HG03108 (cell line): ENCODE measurements at regions not wholly inside any gene's neighbourhood (a gene's known extent, or its start where the extent isn't known, plus 50 kb on each side); places are given as distances from the start of the nearest gene placed in this dataset.

ENCODE experiments used
- ATAC-seq: cut with Tn5 transposase; IDR thresholded peaks from one replicate; pipeline ENCODE4 v1.9.1; 2021; ENCODE audit warnings: moderate library complexity; ENCODE audit not compliant: unreplicated experiment

DNA sequence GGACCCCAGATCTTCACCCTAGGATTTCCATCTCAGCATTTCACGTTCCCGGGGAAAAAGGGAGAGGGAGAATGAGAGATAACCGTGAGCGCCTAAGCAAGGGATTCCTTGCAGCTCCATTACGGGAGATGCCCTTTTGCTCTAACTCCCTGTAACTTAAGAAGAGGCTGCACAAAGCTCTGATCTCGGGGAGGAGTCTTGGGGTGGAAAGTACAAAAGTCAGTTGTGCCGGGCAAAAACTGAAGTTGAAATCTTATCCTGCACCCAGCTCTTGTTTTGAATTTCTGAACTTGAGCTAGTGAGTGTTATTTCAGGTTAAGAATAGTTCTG lies 256.4 kb upstream of the SOX21 start:
- no peak for ATAC-seq

DNA sequence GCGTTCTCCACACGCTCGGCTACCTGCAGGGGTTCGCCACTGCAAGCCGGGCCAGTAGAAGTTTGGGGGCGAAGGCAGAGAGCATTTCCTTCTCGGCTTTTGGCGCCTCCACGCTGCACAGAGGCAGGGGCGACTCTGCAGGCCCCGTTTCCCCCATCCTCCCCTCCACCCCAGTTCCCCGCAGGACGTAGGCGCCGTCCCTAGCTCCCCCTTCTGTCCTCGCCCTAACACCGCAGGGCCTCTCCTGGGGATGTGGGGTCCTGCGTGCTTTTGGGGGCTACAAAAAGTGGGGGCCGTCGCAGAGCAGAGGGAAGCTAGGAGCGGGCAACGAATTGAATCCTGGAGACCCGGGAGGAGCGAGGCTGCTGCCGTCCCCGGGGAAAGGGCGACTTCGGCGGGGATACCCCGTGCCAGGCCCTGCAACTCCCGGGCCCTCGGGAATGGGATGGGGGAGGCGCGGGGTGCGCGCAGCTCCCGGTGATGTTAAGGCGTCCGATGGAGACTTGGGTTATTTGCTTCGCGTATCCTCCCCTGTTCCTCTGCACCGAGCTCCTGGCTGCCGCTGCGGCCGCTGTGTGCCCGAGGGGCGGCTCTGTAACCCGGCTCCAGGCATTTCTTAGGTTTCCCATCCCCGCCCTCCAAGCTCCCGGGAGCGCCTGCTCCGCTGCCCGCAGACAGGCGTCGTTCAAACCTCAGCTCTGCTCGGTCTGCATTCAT lies 255.9 kb upstream of the SOX21 start:
- ATAC-seq: no peak

DNA sequence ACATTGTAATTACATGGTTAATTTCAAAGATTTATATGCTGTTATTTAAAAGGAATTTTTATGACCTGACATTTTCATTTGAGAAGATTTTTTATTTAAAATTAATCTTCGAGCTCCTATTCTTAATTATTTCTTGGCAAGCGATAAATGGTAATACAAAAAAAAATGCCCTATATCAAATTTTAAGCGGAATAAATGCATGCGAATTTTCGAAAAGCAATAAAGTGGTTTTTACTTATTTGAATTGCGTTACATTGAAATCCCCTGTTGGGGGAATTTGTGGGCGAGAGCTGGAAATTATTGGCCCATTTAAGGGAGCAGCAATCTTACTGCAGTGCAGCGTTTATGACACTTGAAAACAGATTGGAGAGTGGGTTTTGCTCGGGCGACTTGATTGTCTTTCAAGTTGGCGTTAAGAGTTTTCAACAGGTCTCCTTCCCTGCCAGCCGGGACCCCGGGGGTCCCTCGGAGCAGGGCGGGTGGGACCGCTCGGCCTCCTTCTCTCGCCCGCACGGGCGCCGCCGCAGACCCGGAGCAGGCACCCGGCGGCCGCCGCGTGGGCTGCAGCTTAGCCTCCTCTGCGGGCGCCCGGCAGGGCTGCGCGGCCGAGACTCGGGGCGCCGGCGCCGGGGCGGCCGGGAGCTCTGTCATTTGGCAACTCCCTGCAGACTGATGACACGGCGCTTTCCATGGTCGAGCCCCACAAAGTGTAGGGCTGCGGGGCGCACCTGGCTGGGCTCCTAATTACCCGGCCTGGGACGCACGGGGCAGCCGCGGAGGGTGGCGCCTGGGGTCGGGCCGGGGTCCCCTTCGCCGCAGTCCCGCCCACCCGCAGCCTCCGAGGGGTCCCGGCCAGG lies 255.1 kb upstream of the SOX21 start:
- no peak for ATAC-seq

DNA sequence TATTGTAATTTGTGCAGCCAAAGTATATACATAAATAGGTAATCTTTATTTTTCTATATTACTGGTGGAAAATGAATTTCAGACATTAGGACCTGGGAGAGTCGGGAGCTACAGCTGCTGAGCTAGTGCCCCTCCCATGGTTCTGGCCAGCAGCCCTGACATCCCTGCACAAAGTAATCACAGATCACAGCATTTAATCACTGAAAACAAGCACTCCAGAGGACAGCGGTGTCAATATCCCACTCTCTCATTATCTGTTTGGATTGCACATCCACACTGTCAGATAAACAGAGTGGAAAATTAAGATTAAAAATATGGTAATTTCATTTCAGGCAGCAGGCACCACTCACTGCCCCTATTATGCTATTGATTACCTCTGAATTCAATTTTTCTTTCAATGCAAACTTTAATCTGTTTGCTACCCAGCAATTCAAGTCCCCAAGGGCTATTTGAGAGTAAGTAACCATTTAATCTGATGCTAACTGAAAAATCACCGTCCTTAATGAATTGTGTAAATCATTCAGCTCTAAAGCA lies 254.1 kb upstream of the SOX21 start:
- no peak for ATAC-seq

DNA sequence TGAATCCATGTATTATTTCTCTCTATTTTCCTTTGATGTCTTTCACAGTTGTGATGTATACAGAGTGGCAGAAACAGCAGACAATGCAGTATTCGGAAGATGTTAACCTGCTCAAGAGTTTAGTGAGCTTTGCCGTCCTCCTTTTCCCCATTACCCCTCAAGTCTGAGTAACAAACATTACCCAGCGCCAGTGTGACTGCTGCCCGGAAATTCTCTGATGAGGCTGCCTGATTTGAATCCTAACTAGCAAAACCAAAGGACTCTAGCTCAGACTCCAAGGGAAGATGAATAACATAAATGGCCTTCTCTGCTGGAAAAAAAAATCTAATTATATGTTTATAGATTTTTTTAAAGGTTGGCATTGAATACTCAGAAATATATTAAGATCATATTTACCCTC lies 247.3 kb upstream of the SOX21 start:
- ATAC-seq: no peak

DNA sequence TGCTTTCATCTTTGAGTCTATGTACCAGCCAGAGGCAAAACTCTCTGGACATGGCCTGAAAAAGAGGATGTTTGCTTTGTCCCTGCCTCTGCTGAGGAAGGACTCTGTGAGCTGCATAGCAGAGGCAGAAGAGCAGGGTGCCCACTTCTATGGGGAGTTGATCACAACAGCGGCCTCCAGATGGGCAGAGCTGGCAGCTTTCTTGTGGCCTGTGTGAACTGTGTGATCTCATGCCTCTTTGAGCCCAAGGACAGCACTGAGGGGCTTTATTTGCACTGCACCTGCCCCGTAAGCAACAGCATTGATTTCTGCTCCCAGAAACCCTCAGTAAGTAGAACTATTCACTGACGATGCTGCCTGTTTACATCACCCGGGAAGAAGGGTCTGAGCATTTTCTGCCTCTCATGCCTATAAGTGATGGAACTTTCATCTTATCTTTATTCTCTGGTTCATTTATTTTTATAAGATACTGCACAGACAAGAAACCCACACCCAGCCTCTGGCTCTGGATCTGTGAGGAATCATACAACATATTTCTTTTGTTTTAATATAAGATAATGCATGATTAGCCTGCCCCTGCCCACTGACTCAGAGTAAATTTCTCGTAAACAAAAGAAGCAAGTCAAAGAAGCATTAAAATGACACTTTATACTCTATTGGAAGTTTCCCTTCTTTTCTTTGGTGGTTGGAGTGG lies 244.2 kb upstream of the SOX21 start:
- no peak for ATAC-seq

DNA sequence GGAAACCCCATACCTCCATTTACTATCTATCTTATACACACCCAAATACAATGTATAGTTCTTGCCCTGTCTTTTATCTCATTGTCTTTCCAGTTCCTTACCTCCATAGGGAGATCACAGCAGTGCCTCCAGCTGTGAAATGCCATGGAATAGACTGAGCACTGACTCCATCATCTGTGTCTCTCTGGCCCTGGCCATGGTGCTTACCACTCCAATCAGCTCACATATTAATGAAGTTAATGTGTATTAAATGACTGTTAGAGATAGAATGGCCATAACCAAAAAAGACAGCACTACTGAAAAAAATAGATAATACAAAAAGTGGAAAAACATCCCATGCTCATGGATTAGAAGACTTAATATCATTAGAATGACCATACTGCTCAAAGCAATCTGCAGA lies 240.4 kb upstream of the SOX21 start:
- ATAC-seq: no peak

DNA sequence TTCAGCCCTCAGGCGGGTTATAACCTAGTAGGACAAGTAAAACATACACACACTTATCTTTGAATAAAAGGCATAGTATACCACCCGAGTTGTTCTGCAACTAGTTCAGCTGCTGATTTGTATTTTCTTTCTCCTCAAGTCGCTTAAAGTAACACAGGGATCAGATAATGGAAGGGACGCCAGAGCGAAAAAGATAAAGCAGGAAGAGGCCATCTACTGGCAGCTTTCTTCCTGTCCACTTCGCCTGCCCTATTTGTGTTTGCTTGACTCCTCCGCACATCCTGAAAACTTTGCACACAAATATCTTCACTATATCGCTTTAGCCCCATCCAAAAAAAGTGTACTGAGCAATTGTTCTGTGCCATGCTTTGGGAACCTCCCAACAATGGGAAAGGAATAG lies 238.0 kb upstream of the SOX21 start:
- ATAC-seq: no peak

DNA sequence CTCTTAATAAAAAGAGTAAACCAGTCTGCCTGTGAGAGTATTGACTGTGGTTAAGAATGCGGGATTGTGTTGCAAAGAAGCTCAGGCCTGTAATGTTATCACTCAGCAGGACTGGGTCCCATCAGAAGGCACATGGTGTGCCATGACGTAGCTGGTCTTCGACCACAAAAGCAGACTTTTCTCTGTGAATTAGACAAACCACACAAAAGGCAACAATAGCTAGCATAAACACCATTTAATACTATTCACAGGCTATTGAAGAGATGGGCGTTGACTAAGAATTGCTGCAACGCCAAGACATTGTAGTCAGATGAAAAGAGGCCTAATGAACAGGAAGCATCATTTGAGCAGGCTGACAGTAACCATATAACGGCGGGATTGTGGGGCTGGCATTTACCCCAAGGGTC lies 235.6 kb upstream of the SOX21 start:
- no peak for ATAC-seq

DNA sequence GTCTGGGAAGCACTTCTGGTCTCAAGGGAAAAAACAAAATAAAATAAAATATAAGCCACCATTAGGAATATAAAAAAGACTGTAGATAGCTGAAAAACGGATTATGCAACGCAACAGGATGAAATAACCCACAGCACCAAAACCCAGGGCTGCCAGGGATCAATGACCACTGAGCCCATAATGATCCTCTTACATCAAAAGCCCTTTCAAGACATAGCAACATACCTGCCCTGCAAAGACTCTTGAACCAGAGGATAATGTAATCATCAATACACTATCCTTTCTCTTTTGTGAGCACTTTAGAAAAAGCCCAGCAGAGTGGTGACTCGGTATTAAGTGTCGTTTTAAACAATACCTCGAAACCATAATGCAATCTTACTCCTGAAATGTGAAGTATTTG lies 235.0 kb upstream of the SOX21 start:
- ATAC-seq: no peak

DNA sequence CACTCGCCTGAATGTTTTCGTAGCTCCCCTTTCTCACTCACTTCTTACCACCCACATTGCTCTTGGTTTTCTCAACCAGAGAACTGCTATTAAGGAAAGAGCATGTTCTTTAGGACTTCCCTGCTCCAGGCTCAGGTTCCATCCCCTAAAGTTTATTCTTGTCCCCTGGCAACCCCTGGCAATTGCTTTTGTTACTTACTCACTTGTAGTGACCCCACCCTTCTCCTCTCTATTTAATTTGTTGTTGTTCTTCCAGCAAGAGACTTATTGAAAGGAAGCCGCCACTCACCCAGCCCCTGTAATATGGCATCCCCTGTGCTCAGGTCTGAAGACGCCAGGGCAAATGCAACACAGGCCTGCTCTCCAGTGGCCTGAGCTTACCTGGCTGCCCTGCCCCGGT lies 233.7 kb upstream of the SOX21 start:
- no peak for ATAC-seq

DNA sequence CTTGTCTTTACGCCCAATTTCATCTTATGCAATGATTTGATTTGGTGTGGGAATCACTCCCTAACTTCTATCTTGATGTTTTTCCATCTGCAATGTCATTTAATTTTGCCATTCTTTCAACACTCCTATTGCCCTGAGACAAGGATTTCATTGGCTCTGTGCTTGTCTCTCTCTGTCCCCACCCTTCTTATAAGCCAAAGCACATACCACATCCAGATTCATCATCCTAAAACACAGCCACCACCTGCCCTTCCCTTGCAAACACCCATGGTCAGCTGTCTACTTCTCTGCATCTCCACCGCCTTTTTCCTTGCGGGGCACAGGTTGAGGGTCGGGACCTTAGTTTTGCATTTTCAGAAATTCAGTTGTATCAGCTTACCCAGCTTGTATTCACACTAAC lies 225.8 kb upstream of the SOX21 start:
- ATAC-seq: no peak

DNA sequence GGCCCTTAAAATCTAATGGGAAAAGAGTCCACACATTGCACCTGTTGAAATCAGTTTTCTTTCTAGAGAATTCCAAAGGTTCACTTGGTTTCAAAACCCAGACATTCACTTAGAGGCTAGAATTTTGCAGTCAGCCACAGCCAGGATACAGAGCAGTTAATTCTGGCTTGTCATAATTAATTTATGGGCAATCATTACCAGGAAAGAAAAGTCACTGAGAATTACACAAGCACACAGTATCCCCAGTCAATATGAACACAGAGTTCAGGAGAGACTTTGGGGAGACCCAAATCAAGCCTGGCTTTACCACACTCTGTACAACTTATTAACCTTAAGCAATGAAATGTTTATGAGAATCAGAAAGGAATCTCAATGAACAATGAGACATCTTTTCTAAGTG lies 224.3 kb upstream of the SOX21 start:
- ATAC-seq: no peak

DNA sequence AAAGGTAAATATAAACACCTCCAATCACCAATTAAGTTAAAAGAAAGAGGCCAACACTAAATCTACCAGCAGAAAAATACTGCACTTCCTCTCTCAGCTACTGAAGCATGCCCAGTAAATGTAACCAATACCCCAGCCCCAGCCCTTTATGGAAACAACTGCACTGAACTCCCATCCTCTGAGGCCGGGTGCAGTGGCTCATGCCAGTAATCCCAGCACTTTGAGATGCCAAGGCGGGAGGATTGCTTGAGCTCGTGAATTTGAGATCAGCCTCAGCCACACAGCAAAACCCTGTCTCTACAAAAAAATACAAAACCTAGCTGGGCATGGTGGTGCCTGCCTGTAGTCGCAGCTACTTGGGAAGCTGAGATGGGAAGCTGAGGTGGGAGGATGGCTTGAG lies 221.6 kb upstream of the SOX21 start:
- ATAC-seq: no peak

DNA sequence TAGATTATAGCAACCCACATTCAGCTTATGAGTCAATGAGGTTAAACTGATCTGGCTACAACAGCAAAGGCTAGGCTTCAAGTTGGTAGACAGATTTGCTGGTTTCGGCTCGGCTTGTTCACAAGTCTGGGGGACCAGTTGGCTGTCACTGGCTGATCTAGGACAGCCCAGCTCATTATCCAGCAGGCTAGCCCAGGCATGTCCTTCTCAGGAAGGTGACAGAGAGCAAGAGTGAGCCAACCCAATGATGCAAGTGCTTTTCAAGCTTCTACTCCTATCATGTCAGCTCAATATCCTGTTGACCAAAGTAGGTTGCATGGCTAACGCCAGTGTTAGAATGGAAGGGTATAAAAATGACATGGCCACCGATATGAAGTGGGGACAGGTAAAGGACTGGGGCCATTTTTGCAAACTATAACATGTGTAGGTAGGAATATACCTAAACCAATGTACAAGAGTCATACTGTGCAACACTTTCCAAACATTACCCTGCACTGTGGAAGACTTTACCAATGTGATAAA lies 220.9 kb upstream of the SOX21 start:
- no peak for ATAC-seq

DNA sequence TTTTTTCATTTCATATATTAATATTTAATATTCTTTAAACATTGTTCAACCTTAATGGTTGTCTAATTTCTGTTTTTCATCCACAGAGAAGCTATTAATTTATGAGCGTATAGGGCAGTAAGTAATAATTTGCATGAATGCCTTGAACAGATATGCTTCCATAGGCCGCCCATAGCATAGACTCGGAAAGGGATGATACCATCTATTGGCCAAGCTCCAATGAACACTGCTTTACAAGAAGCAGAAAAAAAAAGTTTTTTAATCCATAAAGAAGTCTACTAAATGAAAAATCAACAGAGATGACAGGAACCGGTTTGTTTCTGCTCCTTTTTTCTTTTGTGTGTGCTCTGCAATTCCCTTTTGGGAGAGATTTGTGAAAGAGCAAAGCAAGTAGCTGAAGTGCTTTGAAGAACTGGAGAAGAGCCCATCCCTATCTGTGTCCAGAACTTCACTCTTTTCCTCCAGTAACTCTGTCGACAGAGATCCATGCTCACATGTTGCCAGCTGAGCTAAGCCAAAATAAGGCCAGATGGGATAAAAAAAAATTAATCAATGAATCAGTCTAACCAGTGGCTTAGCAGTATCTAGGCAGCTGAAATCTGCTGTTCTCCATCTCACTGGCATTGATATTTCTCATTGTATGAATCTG lies 215.9 kb upstream of the SOX21 start:
- no peak for ATAC-seq

DNA sequence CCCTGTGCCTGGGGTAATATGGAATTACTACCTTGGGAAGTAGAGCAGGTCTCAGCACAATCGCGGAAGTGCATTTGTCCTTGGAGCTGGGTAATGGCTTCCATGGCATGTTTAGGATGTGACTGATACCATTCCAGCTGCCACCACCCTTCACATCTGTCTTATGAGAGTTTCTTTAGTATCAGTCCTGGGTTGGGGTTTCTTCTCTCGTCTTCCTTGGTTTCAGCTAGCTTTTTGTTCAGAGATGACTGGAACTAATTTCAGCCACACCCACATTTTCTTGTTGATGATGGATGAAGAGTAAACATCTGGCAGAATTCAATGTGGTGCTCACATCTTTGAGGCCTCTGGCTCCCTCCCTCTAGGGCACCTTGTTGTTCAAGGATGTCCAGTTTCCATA lies 212.9 kb upstream of the SOX21 start:
- no peak for ATAC-seq

DNA sequence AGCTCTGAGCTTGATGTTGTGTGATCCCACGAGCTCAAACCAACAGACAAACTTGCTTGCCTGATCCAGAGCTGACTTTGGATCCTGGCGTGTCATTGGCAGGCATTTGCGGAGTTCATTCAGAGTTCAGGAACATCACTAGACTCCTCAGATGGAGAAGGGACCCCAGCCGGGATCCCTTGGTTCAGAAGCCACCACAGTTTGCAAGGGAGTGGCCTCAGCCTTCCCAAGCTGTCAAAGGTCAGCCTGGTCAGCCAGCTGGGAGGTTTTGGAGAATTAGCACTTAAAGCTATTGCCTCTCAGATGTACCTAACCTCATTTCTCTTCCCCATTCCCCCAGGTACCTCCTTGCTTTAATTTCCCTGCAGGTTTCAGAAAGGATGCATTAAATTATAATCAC lies 208.8 kb upstream of the SOX21 start:
- ATAC-seq: no peak

DNA sequence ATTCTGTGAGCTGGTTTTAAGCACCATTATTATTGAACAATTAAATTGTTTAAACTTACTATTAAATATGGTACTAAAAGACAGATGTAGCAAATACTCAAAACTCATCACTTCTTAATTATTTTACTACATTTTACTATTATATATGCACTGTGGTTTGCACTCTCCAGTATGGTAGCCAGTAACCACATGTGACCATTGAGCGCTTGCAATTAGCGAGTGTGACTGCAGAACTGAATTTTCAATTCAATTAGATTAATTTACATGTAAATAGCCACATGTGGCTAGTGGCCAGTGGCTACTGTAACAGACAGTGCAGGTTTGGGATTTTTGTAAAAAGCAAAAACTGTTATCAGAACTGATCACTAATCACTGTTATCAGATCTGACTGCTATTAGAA lies 208.2 kb upstream of the SOX21 start:
- no peak for ATAC-seq

DNA sequence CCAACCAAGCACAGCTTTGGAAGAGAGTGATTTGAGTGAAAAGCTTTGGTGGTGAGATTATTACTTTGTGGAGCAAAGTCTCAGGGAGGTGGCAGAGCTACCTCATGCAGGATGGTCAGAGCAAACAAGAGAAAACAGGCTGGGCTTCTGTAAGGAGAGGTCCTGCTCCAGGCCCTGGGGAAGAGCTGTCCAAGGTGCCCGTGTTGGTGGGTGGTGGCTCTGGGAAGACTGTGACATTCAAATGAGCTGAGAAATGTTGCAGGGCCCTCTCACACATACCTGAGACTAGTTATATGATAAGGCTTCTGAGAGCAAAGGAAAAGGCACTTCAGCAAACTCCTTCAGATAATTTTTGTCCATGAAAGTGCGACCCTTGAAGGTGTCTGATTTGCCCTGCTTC lies 205.5 kb upstream of the SOX21 start:
- no peak for ATAC-seq

DNA sequence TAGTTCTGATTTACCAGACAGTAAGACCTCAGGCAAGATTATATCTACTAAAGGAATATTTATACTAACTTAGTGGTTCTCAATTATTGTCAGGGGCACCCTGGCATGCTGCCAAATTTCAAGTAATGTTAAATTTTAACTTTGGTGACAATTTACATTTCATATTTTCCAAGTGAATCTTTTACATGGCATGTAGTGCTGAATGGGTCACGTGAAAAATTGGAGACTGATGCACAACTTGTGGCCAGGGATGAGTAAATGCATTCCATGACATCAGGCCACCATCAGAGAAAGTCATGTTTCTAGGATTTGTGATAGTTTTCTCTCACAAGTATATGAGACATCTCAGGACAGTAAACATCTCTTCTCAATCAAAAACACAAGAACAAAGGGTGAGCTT lies 202.6 kb upstream of the SOX21 start:
- ATAC-seq: no peak
